GM12878 (cell line): ENCODE measurements at regions not wholly inside any gene's neighbourhood (a gene's known extent, or its start where the extent isn't known, plus 50 kb on each side); places are given as distances from the start of the nearest gene placed in this dataset.

ENCODE experiments used
- CUX1 ChIP-seq: IDR thresholded peaks from 2 replicates; pipeline ENCODE4 v1.6.1; 2012; ENCODE audit warnings: improper control_type of control experiment, low read depth, low read length; ENCODE audit not compliant: insufficient replicate concordance
- GABPA ChIP-seq: IDR thresholded peaks from 2 replicates; pipeline ENCODE4 v1.6.1; 2014; ENCODE audit warnings: antibody characterized with exemption, low read depth, mild to moderate bottlenecking, inconsistent platforms
- HDAC2 ChIP-seq: fragments of 200-600 bp; sonication (generic); IDR thresholded peaks from 2 replicates; pipeline ENCODE4 v1.6.1; 2017
- PBX3 ChIP-seq: IDR thresholded peaks from 2 replicates; pipeline ENCODE4 v1.6.1; 2011; ENCODE audit warnings: mild to moderate bottlenecking, low read depth, low read length, moderate library complexity; ENCODE audit not compliant: insufficient replicate concordance
- RELA ChIP-seq: fragments of 450-650 bp; IDR thresholded peaks from 2 replicates; pipeline ENCODE4 v1.8.0; 2014; ENCODE audit warnings: borderline replicate concordance; ENCODE audit not compliant: partially characterized antibody

- TF ChIP-seq PBX3 (no peak), GABPA (no peak), RELA (no peak), CUX1 (no peak), HDAC2 (no peak)
These were observed 56.4 kb upstream of the PNPLA4 start (continued) for GRCh38 chrX:7983581-7983980.
